HL-60 (cell line): ENCODE measurements at regions not wholly inside any gene's neighbourhood (a gene's known extent, or its start where the extent isn't known, plus 50 kb on each side); places are given as distances from the start of the nearest gene placed in this dataset.

Experiments
- CTCF ChIP-seq: IDR thresholded peaks from one replicate; pipeline ENCODE4 v1.5.1; 2011; ENCODE audit warnings: low read length, control low read depth, inconsistent platforms; ENCODE audit not compliant: insufficient read depth
- GABPA ChIP-seq: IDR thresholded peaks from 2 replicates; pipeline ENCODE4 v1.6.1; 2012; ENCODE audit warnings: low read depth
- POLR2AphosphoS5 ChIP-seq: IDR thresholded peaks from 2 replicates; pipeline ENCODE4 v1.6.1; 2012; ENCODE audit warnings: low read depth
- REST ChIP-seq: IDR thresholded peaks from 2 replicates; pipeline ENCODE4 v1.6.1; 2012; ENCODE audit warnings: low read depth; ENCODE audit not compliant: insufficient replicate concordance
- SPI1 ChIP-seq: IDR thresholded peaks from 2 replicates; pipeline ENCODE4 v1.6.1; 2012; ENCODE audit warnings: low read depth, mild to moderate bottlenecking, borderline replicate concordance

GRCh38 chr6:9942131-9942530 is 472.7 kb downstream of the TFAP2A start:
- no peak for TF ChIP-seq CTCF
- no peak for TF ChIP-seq POLR2AphosphoS5
- no peak for TF ChIP-seq REST
- TF ChIP-seq GABPA = no peak
- no peak for TF ChIP-seq SPI1
